GM12878 (cell line): ENCODE measurements at regions not wholly inside any gene's neighbourhood (a gene's known extent, or its start where the extent isn't known, plus 50 kb on each side); places are given as distances from the start of the nearest gene placed in this dataset.

Source experiments
- ATAC-seq: fragments of 200-7000 bp; cut with Tn5 transposase; 3 replicates; pipeline ENCODE4 v1.9.1; 2020; ENCODE audit warnings: mild to moderate bottlenecking, moderate library complexity
- BruUV-seq: library from RNA; stranded (reverse); fragments of 400-500 nt; replicated peaks from 2 replicates; lab custom pipeline; 2021; lab: Mats Ljungman, UMichigan
- CTCF ChIA-PET: fragments of 300-600 bp; sonication (Branson Sonifier 250); formaldehyde crosslinking; extraction: SDS; loops from one replicate; lab custom pipeline; 2021; ENCODE audit warnings: inconsistent platforms; lab: Yijun Ruan, JAX
- POLR2A ChIA-PET: fragments of 350-600 bp; formaldehyde crosslinking; extraction: SDS; loops from one replicate; lab custom pipeline; 2021; ENCODE audit warnings: inconsistent platforms; lab: Charles Lee
- RAD21 ChIA-PET: fragments of 300-600 bp; sonication (Branson Sonifier 250); formaldehyde crosslinking; loops from one replicate; lab custom pipeline; 2023; ENCODE audit warnings: antibody characterized with exemption; ENCODE audit not compliant: unreplicated experiment; lab: Charles Lee
- SMC1A ChIA-PET: fragments of 300-600 bp; sonication (Branson Sonifier 250); formaldehyde crosslinking; loops from one replicate; lab custom pipeline; 2023; ENCODE audit not compliant: unreplicated experiment, uncharacterized antibody; lab: Charles Lee
- DNase-seq: peaks from one replicate; pipeline ENCODE4 v3.0.0-alpha.2; 2011; ENCODE audit warnings: low read depth, low spot score
- FAIRE-seq: peaks from 3 replicates; lab custom pipeline; 2011; peaks lifted over from hg19 to GRCh38; lab: Jason Lieb, UNC
- H2AFZ ChIP-seq: 2 replicates; pipeline ENCODE4 v1.6.0; 2011; ENCODE audit warnings: low read depth, low read length, control low read depth; ENCODE audit not compliant: control insufficient read depth
- H3K27ac ChIP-seq: 2 replicates; pipeline ENCODE4 v1.5.1; 2011; ENCODE audit warnings: control low read depth; ENCODE audit not compliant: control insufficient read depth, insufficient read depth
- H3K27me3 ChIP-seq, 2 experiments: replicated peaks in 1 of 2; 2 replicates each; pipeline versions ENCODE4 v1.6.0 to v1.6.1; 2011; ENCODE audit warnings: low read length in 1 of 2; ENCODE audit not compliant: control insufficient read depth in 2 of 2, insufficient read depth in 2 of 2
- H3K36me3 ChIP-seq, 2 experiments: 2 replicates each; pipeline ENCODE4 v1.5.1; 2011; ENCODE audit warnings: low read length in 1 of 2; ENCODE audit not compliant: control insufficient read depth in 2 of 2, insufficient read depth in 2 of 2
- H3K4me1 ChIP-seq: 2 replicates; pipeline ENCODE4 v1.6.1; 2011; ENCODE audit warnings: mild to moderate bottlenecking, low read length, moderate library complexity, mixed read lengths; ENCODE audit not compliant: control insufficient read depth, insufficient read depth
- H3K4me2 ChIP-seq: 2 replicates; pipeline ENCODE4 v1.6.0; 2011; ENCODE audit warnings: control low read depth; ENCODE audit not compliant: control insufficient read depth, insufficient read depth
- H3K4me3 ChIP-seq: fragments of 200-600 bp; sonication (generic); 2 replicates; pipeline ENCODE4 v1.5.1; 2016
- H3K79me2 ChIP-seq: 2 replicates; pipeline ENCODE4 v1.6.0; 2011; ENCODE audit warnings: low read length; ENCODE audit not compliant: control insufficient read depth, insufficient read depth
- H3K9ac ChIP-seq: 2 replicates; pipeline ENCODE4 v1.8.0; 2011; ENCODE audit warnings: low read length, control low read depth, mixed read lengths; ENCODE audit not compliant: control insufficient read depth, insufficient read depth
- H3K9me3 ChIP-seq: replicated peaks from 3 replicates; pipeline ENCODE4 v1.5.1; 2011; ENCODE audit warnings: mild to moderate bottlenecking, low read length; ENCODE audit not compliant: control insufficient read depth, insufficient read depth
- H4K20me1 ChIP-seq: 2 replicates; pipeline ENCODE4 v1.6.0; 2011; ENCODE audit not compliant: control insufficient read depth, insufficient read depth
- BHLHE40 ChIP-seq, 2 experiments: fragments of 450-650 bp in 1 of 2; IDR thresholded peaks; 2 replicates each; pipeline ENCODE4 v1.6.1; 2011 to 2017; ENCODE audit warnings: low read depth in 2 of 2, borderline replicate concordance in 1 of 2, improper control_type of control experiment in 1 of 2, low read length in 1 of 2, mild to moderate bottlenecking in 1 of 2
- EED ChIP-seq: sonication (generic); IDR thresholded peaks from 2 replicates; pipeline ENCODE4 v1.6.1; 2016; ENCODE audit warnings: antibody characterized with exemption, low read depth
- FOS ChIP-seq: IDR thresholded peaks from 3 replicates; pipeline ENCODE4 v1.6.1; 2011; ENCODE audit warnings: borderline replicate concordance; ENCODE audit not compliant: insufficient read length; ENCODE audit errors: extremely low read depth
- FOXK2 ChIP-seq: fragments of 450-650 bp; IDR thresholded peaks from 2 replicates; pipeline ENCODE4 v1.6.1; 2017; ENCODE audit warnings: mild to moderate bottlenecking, moderate library complexity
- KAT2A ChIP-seq: conservative IDR thresholded peaks from 2 replicates; pipeline ENCODE4 v1.6.1; 2011; ENCODE audit warnings: low read depth, low read length; ENCODE audit not compliant: control insufficient read depth
- MXI1 ChIP-seq: fragments of 150-350 bp; IDR thresholded peaks from 2 replicates; pipeline ENCODE4 v1.6.1; 2011; ENCODE audit warnings: low read depth, mild to moderate bottlenecking, inconsistent platforms, low read length, improper control_type of control experiment
- POLR2AphosphoS2 ChIP-seq: IDR thresholded peaks from 2 replicates; pipeline ENCODE4 v1.6.1; 2011; ENCODE audit warnings: low read depth, mild to moderate bottlenecking, low read length, improper control_type of control experiment, moderate library complexity
- SKIL ChIP-seq: fragments of 450-650 bp; IDR thresholded peaks from 2 replicates; pipeline ENCODE4 v1.6.1; 2017; ENCODE audit warnings: mild to moderate bottlenecking, low read depth, inconsistent platforms; ENCODE audit not compliant: poor library complexity, severe bottlenecking
- TCF12 ChIP-seq: IDR thresholded peaks from 2 replicates; pipeline ENCODE4 v1.6.1; 2011; ENCODE audit warnings: low read depth, mild to moderate bottlenecking, low read length
- YY1 ChIP-seq: IDR thresholded peaks from 2 replicates; pipeline ENCODE4 v1.6.1; 2011; ENCODE audit warnings: low read depth, mild to moderate bottlenecking, low read length
- ZNF592 ChIP-seq: fragments of 450-650 bp; IDR thresholded peaks from 2 replicates; pipeline ENCODE4 v1.6.1; 2017; ENCODE audit warnings: mild to moderate bottlenecking, moderate library complexity
- WGBS: methylation state at CpG from one replicate; pipeline ENCODE4 v1.1.6; 2016; ENCODE audit warnings: low lambda C conversion rate; ENCODE audit not compliant: insufficient replicate concordance, insufficient coverage; ENCODE audit errors: missing lambda C conversion rate; 5-methylcytosine and 5-hydroxymethylcytosine counted together
- in situ Hi-C: fragments of 300-500 bp; cut with MboI; formaldehyde crosslinking; loops from 9 replicates; pipeline ENCODE4 v1.14.3; 2018; ENCODE audit warnings: mixed read lengths
- intact Hi-C: fragments of 100-400 bp; cut with micrococcal nuclease; formaldehyde crosslinking; loops from one replicate; pipeline ENCODE4 v1.14.2; 2022; ENCODE audit not compliant: unreplicated experiment
- TF ChIP-seq, protein P1 (sequence below): IDR thresholded peaks from 2 replicates; pipeline ENCODE4 v1.6.1; 2012; ENCODE audit warnings: low read depth, low read length, improper control_type of control experiment

DNA sequence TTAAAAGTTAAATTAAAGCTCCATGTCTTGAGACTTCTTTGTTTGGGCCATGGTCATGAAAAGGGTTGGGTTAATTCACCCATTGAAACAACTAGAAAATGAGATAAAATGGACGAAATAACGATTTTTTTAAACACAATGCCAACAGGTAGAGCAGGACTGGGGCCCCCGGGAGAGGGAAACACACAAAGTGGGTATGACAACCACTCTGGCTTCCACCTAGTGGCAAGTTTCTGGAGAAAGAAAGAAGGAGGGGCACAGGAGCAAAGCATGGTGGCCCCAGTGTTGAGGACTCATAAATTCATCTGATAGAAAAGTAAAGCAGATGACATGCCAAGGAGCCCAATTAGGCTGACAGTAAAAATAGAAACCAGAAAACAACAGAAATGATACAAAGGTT, 68.4 kb downstream of the MYEOV start:
- TF ChIP-seq EED = no peak
- TF ChIP-seq, protein P1, sequence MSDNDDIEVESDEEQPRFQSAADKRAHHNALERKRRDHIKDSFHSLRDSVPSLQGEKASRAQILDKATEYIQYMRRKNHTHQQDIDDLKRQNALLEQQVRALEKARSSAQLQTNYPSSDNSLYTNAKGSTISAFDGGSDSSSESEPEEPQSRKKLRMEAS = no peak
- TF ChIP-seq SKIL = no peak
- TF ChIP-seq TCF12 = no peak
- TF ChIP-seq YY1 = no peak
- no peak for TF ChIP-seq KAT2A
- no peak for TF ChIP-seq BHLHE40 (IDR thresholded peaks at IDR 0.05; ENCODE audit: borderline replicate concordance in 1 of 2, low read depth in 2 of 2, low read length in 1 of 2)
- TF ChIP-seq ZNF592 = no peak
- no peak for TF ChIP-seq FOXK2
- TF ChIP-seq MXI1 = no peak
- TF ChIP-seq FOS = no peak
- TF ChIP-seq POLR2AphosphoS2 = no peak
- Histone ChIP-seq H4K20me1 (no peaks in the 10 kb centered on the region), H3K4me1 (no peaks in the 10 kb centered on the region), H3K4me3 (no peak overlapping the region), H3K9me3 (no peaks in the 10 kb centered on the region; the same call in 2 of the 3 replicates), H3K79me2 (no peaks in the 10 kb centered on the region), H3K27me3 (no peaks in the 10 kb centered on the region), H3K4me2 (no peak overlapping the region), H3K36me3 (no peaks in the 10 kb centered on the region), H3K27ac (no peak overlapping the region), H3K9ac (no peak overlapping the region), H2AFZ (no peak overlapping the region)
- 33% methylated on average over 3 of the region's 3 CpGs for WGBS
- CTCF ChIA-PET = interaction anchor here (1.3 kb wide), 1 partner anchor 11 kb away, joined by 3 read pairs; no protein-coding TSS in a partner anchor
- SMC1A ChIA-PET = interaction anchor here (0.5 to 1.4 kb wide), 2 partner anchors 81 to 269 kb away, joined by 3 read pairs; no protein-coding TSS in a partner anchor
- RAD21 ChIA-PET = no interaction called here
- BruUV-seq = no TSS peak
- DNase-seq (no peak), ATAC-seq (no peak), FAIRE-seq (no peak)
- POLR2A ChIA-PET = no interaction called here
- in situ Hi-C loops (no loop called here), intact Hi-C loops (no loop called here)
